GM12864 (cell line): ENCODE measurements at regions not wholly inside any gene's neighbourhood (a gene's known extent, or its start where the extent isn't known, plus 50 kb on each side); places are given as distances from the start of the nearest gene placed in this dataset.

Experiments
- DNase-seq: peaks from one replicate; pipeline ENCODE4 v3.0.0-alpha.2; 2011; ENCODE audit warnings: low read depth
- H3K4me3 ChIP-seq: 2 replicates; pipeline ENCODE4 v1.5.1; 2011; ENCODE audit warnings: mild to moderate bottlenecking, low read depth, low read length, control low read depth
- TF ChIP-seq, protein P1 (sequence below): IDR thresholded peaks from 2 replicates; pipeline ENCODE4 v1.5.1; 2011; ENCODE audit warnings: low read depth, mild to moderate bottlenecking, moderate library complexity, low read length, control low read depth, inconsistent platforms; ENCODE audit errors: missing control alignments

DNA sequence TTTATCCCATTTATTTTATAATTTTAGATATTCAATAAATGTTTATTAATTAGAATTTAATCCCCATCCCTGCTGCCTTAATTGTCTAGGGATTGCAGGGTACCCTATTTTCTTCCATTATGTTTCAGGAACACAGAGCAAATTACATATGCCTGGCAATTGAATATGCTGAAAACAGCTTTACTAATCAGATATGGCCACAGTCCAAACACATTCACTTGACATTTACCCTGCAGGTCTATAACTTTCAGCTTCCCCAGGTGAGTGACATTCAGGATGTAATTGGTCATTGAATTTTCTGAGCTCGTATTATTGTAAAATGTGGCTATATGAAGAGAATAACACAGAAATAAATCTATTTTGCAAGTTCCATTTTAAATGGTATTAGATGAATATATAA lies 218.7 kb upstream of the NDST4 start:
- H3K4me3 ChIP-seq = no peak overlapping the region
- DNase-seq = no peak
- TF ChIP-seq, protein P1, sequence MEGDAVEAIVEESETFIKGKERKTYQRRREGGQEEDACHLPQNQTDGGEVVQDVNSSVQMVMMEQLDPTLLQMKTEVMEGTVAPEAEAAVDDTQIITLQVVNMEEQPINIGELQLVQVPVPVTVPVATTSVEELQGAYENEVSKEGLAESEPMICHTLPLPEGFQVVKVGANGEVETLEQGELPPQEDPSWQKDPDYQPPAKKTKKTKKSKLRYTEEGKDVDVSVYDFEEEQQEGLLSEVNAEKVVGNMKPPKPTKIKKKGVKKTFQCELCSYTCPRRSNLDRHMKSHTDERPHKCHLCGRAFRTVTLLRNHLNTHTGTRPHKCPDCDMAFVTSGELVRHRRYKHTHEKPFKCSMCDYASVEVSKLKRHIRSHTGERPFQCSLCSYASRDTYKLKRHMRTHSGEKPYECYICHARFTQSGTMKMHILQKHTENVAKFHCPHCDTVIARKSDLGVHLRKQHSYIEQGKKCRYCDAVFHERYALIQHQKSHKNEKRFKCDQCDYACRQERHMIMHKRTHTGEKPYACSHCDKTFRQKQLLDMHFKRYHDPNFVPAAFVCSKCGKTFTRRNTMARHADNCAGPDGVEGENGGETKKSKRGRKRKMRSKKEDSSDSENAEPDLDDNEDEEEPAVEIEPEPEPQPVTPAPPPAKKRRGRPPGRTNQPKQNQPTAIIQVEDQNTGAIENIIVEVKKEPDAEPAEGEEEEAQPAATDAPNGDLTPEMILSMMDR = no peak

DNA sequence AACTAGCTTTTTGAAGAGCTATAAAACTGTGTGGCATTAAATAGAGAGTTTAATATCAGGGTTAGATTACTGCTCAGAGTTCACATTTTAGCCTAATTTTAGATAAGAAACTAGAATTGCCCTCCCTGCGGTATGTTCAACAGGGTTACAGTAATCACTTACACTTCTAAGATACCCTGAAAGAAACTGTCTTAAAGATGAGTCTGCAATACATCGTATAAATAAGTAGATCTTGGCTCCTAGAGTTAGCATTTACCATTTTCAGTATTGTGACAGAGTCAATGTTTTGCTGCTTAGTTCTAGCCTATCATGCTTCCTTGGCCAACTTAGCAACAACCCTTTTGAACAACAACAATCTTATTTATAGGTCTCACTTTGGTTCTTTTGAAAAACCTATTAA lies 217.8 kb upstream of the NDST4 start:
- no peak for DNase-seq
- TF ChIP-seq, protein P1 = no peak
- H3K4me3 ChIP-seq = no peak overlapping the region

GRCh38 chr4:115325836-115326235 lies 212.4 kb upstream of the NDST4 start:
- TF ChIP-seq, protein P1 = no peak
- no peak for DNase-seq
- H3K4me3 ChIP-seq = no peak overlapping the region

GRCh38 chr4:115323106-115323707 lies 209.8 kb upstream of the NDST4 start:
- no peak overlapping the region for H3K4me3 ChIP-seq
- TF ChIP-seq, protein P1 = no peak
- DNase-seq = no peak

DNA sequence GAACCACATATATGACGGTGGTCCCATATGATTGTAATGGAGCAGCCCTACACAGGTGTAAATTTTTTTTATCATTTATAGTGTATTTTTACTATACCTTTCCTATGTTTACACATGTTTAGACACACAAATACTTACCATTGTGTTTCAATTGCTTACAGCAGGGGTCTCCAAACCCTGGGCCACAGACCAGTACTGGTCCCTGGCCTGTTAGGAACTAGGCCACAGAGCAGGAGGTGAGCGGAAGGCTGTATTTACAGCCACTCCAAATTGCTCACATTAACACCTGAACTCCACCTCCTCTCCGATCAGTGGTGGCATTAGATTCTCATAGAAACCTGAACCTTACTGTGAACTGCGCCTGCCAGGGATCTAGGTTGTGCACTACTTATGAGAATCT lies 201.8 kb upstream of the NDST4 start:
- TF ChIP-seq, protein P1 = no peak
- no peak overlapping the region for H3K4me3 ChIP-seq
- no peak for DNase-seq

- H3K4me3 ChIP-seq = no peak overlapping the region
- DNase-seq = no peak
- TF ChIP-seq, protein P1 = no peak
Observed at GRCh38 chr4:115310641-115311040, 197.2 kb upstream of the NDST4 start.

GRCh38 chr4:115294717-115295116 lies 181.3 kb upstream of the NDST4 start:
- no peak overlapping the region for H3K4me3 ChIP-seq
- TF ChIP-seq, protein P1 = no peak
- DNase-seq = no peak
